HCT116 (cell line): ENCODE measurements at regions not wholly inside any gene's neighbourhood (a gene's known extent, or its start where the extent isn't known, plus 50 kb on each side); places are given as distances from the start of the nearest gene placed in this dataset.
"Not testable (repeated sequence)": the region's sequence is repeated elsewhere in the genome, so short reads cannot be mapped to it uniquely, and the experiment has no call there.

Experiments
- ATAC-seq: fragments of 200-7000 bp; cut with Tn5 transposase; 2 replicates; pipeline ENCODE4 v1.9.1; 2020; ENCODE audit warnings: mild to moderate bottlenecking, moderate library complexity
- BruUV-seq: library from RNA; stranded (reverse); fragments of 400-500 nt; replicated peaks from 2 replicates; lab custom pipeline; 2021; lab: Mats Ljungman, UMichigan
- CTCF ChIA-PET: fragments of 300-600 bp; sonication (Branson Sonifier 250); formaldehyde crosslinking; loops from one replicate; lab custom pipeline; 2021; ENCODE audit warnings: antibody characterized with exemption; lab: Charles Lee
- POLR2A ChIA-PET: fragments of 300-600, 350-600 bp; sonication (Branson Sonifier 250); formaldehyde crosslinking; loops from one replicate; lab custom pipeline; 2021; ENCODE audit warnings: antibody characterized with exemption; lab: Charles Lee
- RAD21 ChIA-PET, 2 experiments: fragments of 300-600 bp; sonication (Branson Sonifier 250); formaldehyde crosslinking; loops; one replicate each; lab custom pipeline; 2023; ENCODE audit warnings: low total read pairs in 2 of 2; ENCODE audit not compliant: uncharacterized antibody in 2 of 2, unreplicated experiment in 2 of 2, low non-redundant PET in 1 of 2; lab: Charles Lee
- DNase-seq: peaks from one replicate; pipeline ENCODE4 v3.0.0-alpha.2; 2010; ENCODE audit warnings: low read depth, low spot score
- H2AFZ ChIP-seq: fragments of 200-600 bp; shearing (Covaris generic), sonication (generic); 2 replicates; pipeline ENCODE4 v1.6.1; 2017; ENCODE audit warnings: low read depth, mixed run types, mixed read lengths, antibody characterized with exemption, low read length; ENCODE audit not compliant: poor library complexity, severe bottlenecking
- H3K27ac ChIP-seq: 2 replicates; pipeline ENCODE4 v1.5.1; 2012; ENCODE audit warnings: low read depth, low read length
- H3K27me3 ChIP-seq: fragments of 200-600 bp; sonication (generic); 2 replicates; pipeline ENCODE4 v1.6.1; 2016; ENCODE audit warnings: mixed run types, low read length, mixed read lengths; ENCODE audit not compliant: insufficient read depth
- H3K36me3 ChIP-seq, 2 experiments: fragments of 200-500 bp in 1 of 2; fragments of 200-600 bp in 1 of 2; sonication (Bioruptor generic) in 1 of 2; sonication (generic) in 1 of 2; 2 replicates each; pipeline versions ENCODE4 v1.5.1 to v1.6.1; 2014 to 2016; ENCODE audit warnings: low read length in 2 of 2, inconsistent platforms in 1 of 2, mixed read lengths in 1 of 2, mixed run types in 1 of 2; ENCODE audit not compliant: insufficient read depth in 2 of 2, control insufficient read depth in 1 of 2
- H3K4me1 ChIP-seq, 2 experiments: fragments of 200-600 bp in 1 of 2; sonication (generic) in 1 of 2; 2 replicates each; pipeline versions ENCODE4 v1.5.1 to v1.6.1; 2012 to 2017; ENCODE audit warnings: low read length in 2 of 2, inconsistent platforms in 1 of 2, mild to moderate bottlenecking in 1 of 2, mixed read lengths in 1 of 2, mixed run types in 1 of 2, moderate library complexity in 1 of 2; ENCODE audit not compliant: insufficient read depth in 2 of 2, control insufficient read depth in 1 of 2
- H3K4me2 ChIP-seq: fragments of 200-600 bp; sonication (generic); 2 replicates; pipeline ENCODE4 v1.6.1; 2017; ENCODE audit warnings: mixed run types, low read length, mixed read lengths
- H3K4me3 ChIP-seq, 2 experiments: fragments of 200-600 bp in 1 of 2; sonication (generic) in 1 of 2; replicated peaks in 1 of 2; 2 replicates each; pipeline ENCODE4 v1.5.1; 2011 to 2016; ENCODE audit warnings: low read length in 2 of 2, control low read depth in 1 of 2, low read depth in 1 of 2, mild to moderate bottlenecking in 1 of 2, mixed read lengths in 1 of 2, mixed run types in 1 of 2
- H3K79me2 ChIP-seq: fragments of 200-600 bp; sonication (generic); 2 replicates; pipeline ENCODE4 v1.6.1; 2017; ENCODE audit warnings: mild to moderate bottlenecking, mixed run types, low read length, moderate library complexity, mixed read lengths; ENCODE audit not compliant: insufficient read depth
- H3K9ac ChIP-seq: fragments of 200-600 bp; sonication (generic); 2 replicates; pipeline ENCODE4 v1.6.1; 2016; ENCODE audit warnings: low read length, mixed read lengths
- H3K9me2 ChIP-seq: fragments of 200-600 bp; sonication (generic), shearing (Covaris generic); 2 replicates; pipeline ENCODE4 v1.6.1; 2017; ENCODE audit warnings: mixed run types, mild to moderate bottlenecking, moderate library complexity; ENCODE audit not compliant: insufficient read depth
- H3K9me3 ChIP-seq, 2 experiments: fragments of 200-500 bp in 1 of 2; fragments of 200-600 bp in 1 of 2; sonication (Bioruptor generic) in 1 of 2; sonication (generic) in 1 of 2; 2 replicates each; pipeline ENCODE4 v1.6.1; 2014 to 2017; ENCODE audit warnings: low read length in 2 of 2, mixed read lengths in 2 of 2, inconsistent platforms in 1 of 2, low read depth in 1 of 2, mild to moderate bottlenecking in 1 of 2, mixed run types in 1 of 2, moderate library complexity in 1 of 2; ENCODE audit not compliant: control insufficient read depth in 1 of 2, insufficient read depth in 1 of 2
- H4K20me1 ChIP-seq: fragments of 200-600 bp; sonication (generic), shearing (Covaris generic); 2 replicates; pipeline ENCODE4 v1.6.1; 2017; ENCODE audit warnings: mixed run types, mild to moderate bottlenecking, moderate library complexity; ENCODE audit not compliant: insufficient read depth
- CTCF ChIP-seq, 3 experiments: fragments of 200-600 bp in 1 of 3; sonication (generic) in 1 of 3; IDR thresholded peaks in 2 of 3; conservative IDR thresholded peaks in 1 of 3; 2 replicates each; pipeline ENCODE4 v1.5.1; 2012 to 2017; ENCODE audit warnings: low read depth in 2 of 3, low read length in 2 of 3, antibody characterized with exemption in 1 of 3, borderline replicate concordance in 1 of 3, control low read depth in 1 of 3, mild to moderate bottlenecking in 1 of 3, mixed read lengths in 1 of 3, mixed run types in 1 of 3, moderate library complexity in 1 of 3; ENCODE audit not compliant: insufficient read depth in 1 of 3
- EGR1 ChIP-seq: IDR thresholded peaks from 2 replicates; pipeline ENCODE4 v1.6.1; 2012; ENCODE audit warnings: low read depth
- ELF1 ChIP-seq: IDR thresholded peaks from 2 replicates; pipeline ENCODE4 v1.6.1; 2012; ENCODE audit warnings: low read depth, borderline replicate concordance
- EZH2 ChIP-seq: fragments of 200-600 bp; sonication (generic); IDR thresholded peaks from 2 replicates; pipeline ENCODE4 v1.6.1; 2017; ENCODE audit warnings: antibody characterized with exemption, mixed run types
- EZH2phosphoT487 ChIP-seq: fragments of 200-600 bp; IDR thresholded peaks from 2 replicates; pipeline ENCODE4 v1.6.1; 2018; ENCODE audit warnings: antibody characterized with exemption, borderline replicate concordance
- JUND ChIP-seq: IDR thresholded peaks from 2 replicates; pipeline ENCODE4 v1.6.1; 2012
- POLR2A ChIP-seq: IDR thresholded peaks from 2 replicates; pipeline ENCODE4 v1.7.0; 2011; ENCODE audit warnings: borderline replicate concordance; ENCODE audit not compliant: insufficient read depth, insufficient read length; ENCODE audit errors: extremely low read depth
- POLR2AphosphoS5 ChIP-seq: IDR thresholded peaks from 2 replicates; pipeline ENCODE4 v1.6.1; 2011; ENCODE audit warnings: mild to moderate bottlenecking, low read depth, low read length, moderate library complexity
- REST ChIP-seq: IDR thresholded peaks from 2 replicates; pipeline ENCODE4 v1.6.1; 2012; ENCODE audit warnings: low read depth
- YY1 ChIP-seq: IDR thresholded peaks from 2 replicates; pipeline ENCODE4 v1.6.1; 2011; ENCODE audit warnings: low read length, low read depth, moderate library complexity, mild to moderate bottlenecking; ENCODE audit not compliant: insufficient replicate concordance; ENCODE audit errors: extremely low read depth
- ZBTB33 ChIP-seq: IDR thresholded peaks from 2 replicates; pipeline ENCODE4 v1.6.1; 2011; ENCODE audit warnings: mild to moderate bottlenecking, low read length, moderate library complexity; ENCODE audit not compliant: insufficient replicate concordance; ENCODE audit errors: extremely low read depth
- ZFX ChIP-seq: fragments of 450-650 bp; IDR thresholded peaks from 2 replicates; pipeline ENCODE4 v1.6.1; 2017
- ZNF274 ChIP-seq: fragments of 200-500 bp; sonication (Bioruptor generic); IDR thresholded peaks from 2 replicates; pipeline ENCODE4 v1.6.1; 2014; ENCODE audit warnings: mild to moderate bottlenecking, low read depth, low read length, inconsistent platforms
- intact Hi-C: fragments of 100-400 bp; cut with micrococcal nuclease; formaldehyde crosslinking; loops from 2 replicates; pipeline ENCODE4 v1.10.0; 2022

GRCh38 chr21:17219050-17219449, 293.8 kb upstream of the CXADR start:
- intact Hi-C loops, H3K4me3 ChIP-seq, DNase-seq, H3K79me2 ChIP-seq, H2AFZ ChIP-seq, H3K9ac ChIP-seq, BruUV-seq, H3K27ac ChIP-seq, RAD21 ChIA-PET, H3K9me2 ChIP-seq, POLR2A ChIA-PET, CTCF ChIA-PET, H4K20me1 ChIP-seq, H3K4me1 ChIP-seq, H3K27me3 ChIP-seq, ATAC-seq, H3K36me3 ChIP-seq, H3K4me2 ChIP-seq: not testable (repeated sequence)
- peaks cover 0 to 11% of the 10 kb centered on the region in 2 experiments; a peak in 2 of 4 replicates for H3K9me3 ChIP-seq

GRCh38 chr21:17231124-17231523, 281.7 kb upstream of the CXADR start:
- POLR2A ChIA-PET = no interaction called here
- ATAC-seq = no peak
- TF ChIP-seq EGR1 (no peak), POLR2AphosphoS5 (no peak), EZH2phosphoT487 (no peak), ZNF274 (no peak), ZBTB33 (no peak), JUND (no peak), EZH2 (no peak), CTCF (IDR thresholded peaks at IDR 0.05 in 2 of 3, conservative IDR thresholded peaks at IDR 0.05 in 1 of 3; ENCODE audit: borderline replicate concordance in 1 of 3, insufficient read depth in 1 of 3, low read depth in 2 of 3, low read length in 2 of 3) (no peak), ELF1 (no peak), YY1 (no peak), REST (no peak), ZFX (no peak), POLR2A (no peak)

More at GRCh38 chr21:17231124-17231523, 281.7 kb upstream of the CXADR start:
- no peaks in the 10 kb centered on the region for H4K20me1 ChIP-seq
- no peak for DNase-seq
- ChIA-PET RAD21 (no interaction called here), CTCF (no interaction called here)
- H3K9me2 ChIP-seq = no peaks in the 10 kb centered on the region
- peaks cover 0 to 7% of the 10 kb centered on the region in 2 experiments; a peak in 2 of 4 replicates for H3K9me3 ChIP-seq
- no peaks in the 10 kb centered on the region for H3K4me1 ChIP-seq
- H3K27me3 ChIP-seq = no peaks in the 10 kb centered on the region
- H3K9ac ChIP-seq = no peak overlapping the region
- no peak overlapping the region for H3K27ac ChIP-seq
- no TSS peak for BruUV-seq
- no peaks in the 10 kb centered on the region for H3K79me2 ChIP-seq
- no peak overlapping the region for H2AFZ ChIP-seq
- no peaks in the 10 kb centered on the region for H3K36me3 ChIP-seq
- H3K4me2 ChIP-seq = no peak overlapping the region
- intact Hi-C loops = no loop called here
- H3K4me3 ChIP-seq = no peak overlapping the region
